Adrenal gland (tissue), 5 donors: ENCODE measurements at regions not wholly inside any gene's neighbourhood (a gene's known extent, or its start where the extent isn't known, plus 50 kb on each side); places are given as distances from the start of the nearest gene placed in this dataset.

Experiments used
- POLR2A ChIP-seq, 2 donors: fragments of 450-650 bp; IDR thresholded peaks; one replicate each; pipeline ENCODE4 v1.6.1; 2017; ENCODE audit warnings: antibody characterized with exemption in 2 of 2, mild to moderate bottlenecking in 2 of 2, moderate library complexity in 1 of 2
- TF ChIP-seq, protein P1 (sequence below), 6 experiments: fragments of 450-650 bp in 4 of 6; fragments of 200-600 bp in 2 of 6; sonication (generic) in 1 of 6; IDR thresholded peaks; 1 replicate in 5 of 6; 2 replicates in 1 of 6; pipeline versions ENCODE4 v1.5.1 to v1.8.0; 2016 to 2021; ENCODE audit warnings: antibody characterized with exemption in 6 of 6, mild to moderate bottlenecking in 2 of 6, moderate library complexity in 1 of 6
- donor health status: DM: no; HTN: no; CAD: no.

DNA sequence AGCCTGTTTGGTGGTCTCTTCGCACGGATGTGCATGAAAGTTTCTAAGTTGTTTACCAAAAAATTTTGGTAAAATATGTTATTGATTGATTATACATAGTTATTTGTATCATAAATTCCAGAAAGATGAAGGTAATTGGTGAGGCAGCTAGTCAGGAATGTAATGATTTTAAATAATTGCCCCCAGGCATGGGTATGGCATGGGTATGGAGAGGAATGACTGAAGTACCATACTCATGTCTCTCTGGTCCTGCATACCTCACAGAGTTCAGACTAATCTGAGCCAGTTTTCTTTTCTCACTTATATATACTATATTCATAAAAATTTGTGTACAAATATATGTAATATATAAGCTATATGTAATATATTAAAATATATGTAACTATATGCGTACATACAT lies 329.0 kb upstream of the TECRL start:
- TF ChIP-seq, protein P1, sequence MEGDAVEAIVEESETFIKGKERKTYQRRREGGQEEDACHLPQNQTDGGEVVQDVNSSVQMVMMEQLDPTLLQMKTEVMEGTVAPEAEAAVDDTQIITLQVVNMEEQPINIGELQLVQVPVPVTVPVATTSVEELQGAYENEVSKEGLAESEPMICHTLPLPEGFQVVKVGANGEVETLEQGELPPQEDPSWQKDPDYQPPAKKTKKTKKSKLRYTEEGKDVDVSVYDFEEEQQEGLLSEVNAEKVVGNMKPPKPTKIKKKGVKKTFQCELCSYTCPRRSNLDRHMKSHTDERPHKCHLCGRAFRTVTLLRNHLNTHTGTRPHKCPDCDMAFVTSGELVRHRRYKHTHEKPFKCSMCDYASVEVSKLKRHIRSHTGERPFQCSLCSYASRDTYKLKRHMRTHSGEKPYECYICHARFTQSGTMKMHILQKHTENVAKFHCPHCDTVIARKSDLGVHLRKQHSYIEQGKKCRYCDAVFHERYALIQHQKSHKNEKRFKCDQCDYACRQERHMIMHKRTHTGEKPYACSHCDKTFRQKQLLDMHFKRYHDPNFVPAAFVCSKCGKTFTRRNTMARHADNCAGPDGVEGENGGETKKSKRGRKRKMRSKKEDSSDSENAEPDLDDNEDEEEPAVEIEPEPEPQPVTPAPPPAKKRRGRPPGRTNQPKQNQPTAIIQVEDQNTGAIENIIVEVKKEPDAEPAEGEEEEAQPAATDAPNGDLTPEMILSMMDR (IDR thresholded peaks at IDR 0.05) = no peak
- no peak for TF ChIP-seq POLR2A (IDR thresholded peaks at IDR 0.05)
